ENCODE measurements at regions not wholly inside any gene's neighbourhood (a gene's known extent, or its start where the extent isn't known, plus 50 kb on each side); places are given as distances from the start of the nearest gene placed in this dataset.
"Not testable (repeated sequence)": the region's sequence is repeated elsewhere in the genome, so short reads cannot be mapped to it uniquely, and the experiment has no call there.

DNA sequence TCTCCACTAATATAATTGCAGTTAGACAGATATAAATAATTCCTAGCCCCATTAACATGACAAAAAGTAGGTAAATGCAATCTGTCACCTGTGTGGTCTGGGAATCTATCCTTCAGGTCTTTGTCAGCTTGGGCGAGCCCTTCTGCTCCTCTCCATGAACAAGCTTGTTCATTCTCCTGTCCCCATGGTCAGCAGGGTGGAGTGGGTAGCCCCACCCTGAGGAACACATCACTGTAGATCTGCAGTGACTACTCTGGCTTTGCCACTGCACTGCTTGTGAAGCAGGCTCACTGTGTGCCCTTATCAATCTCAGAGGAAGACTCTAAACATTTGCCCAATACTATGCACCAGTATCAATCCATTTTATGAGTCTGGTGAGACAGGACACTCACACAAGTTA, 279.0 kb downstream of the MATN1 start:
- Histone ChIP-seq H3K4me3 (ENCODE audit: low read length, poor library complexity, severe bottlenecking) (no peak overlapping the region), H3K4me1 (ENCODE audit: insufficient read depth, low read length, poor library complexity, severe bottlenecking) (no peaks in the 10 kb centered on the region), H2AFZ (ENCODE audit: low read length) (no peak overlapping the region), H3K9me3 (ENCODE audit: insufficient read depth, low read depth, low read length) (no peaks in the 10 kb centered on the region; the same call in 1 of the 2 replicates), H3K79me2 (ENCODE audit: insufficient read depth, low read length) (no peaks in the 10 kb centered on the region), H3K9ac (ENCODE audit: low read depth, low read length, poor library complexity, severe bottlenecking) (no peak overlapping the region), H3K27me3 (ENCODE audit: insufficient read depth, low read length, poor library complexity, severe bottlenecking) (no peaks in the 10 kb centered on the region), H3K4me2 (ENCODE audit: low read depth, low read length, poor library complexity, severe bottlenecking) (no peak overlapping the region), H3K9me2 (replicated peaks; ENCODE audit: low read depth, low read length) (no peaks in the 10 kb centered on the region), H3K36me3 (ENCODE audit: insufficient read depth, low read length) (no peaks in the 10 kb centered on the region), H4K20me1 (ENCODE audit: insufficient read depth, low read length, poor library complexity, severe bottlenecking) (no peaks in the 10 kb centered on the region), H3F3A (ENCODE audit: low read depth) (no peaks in the 10 kb centered on the region)
- TF ChIP-seq EZH2phosphoT487 (IDR thresholded peaks at IDR 0.05; ENCODE audit: borderline replicate concordance) (no peak), CTCF (conservative IDR thresholded peaks at IDR 0.05; ENCODE audit: low read length) (no peak)

DNA sequence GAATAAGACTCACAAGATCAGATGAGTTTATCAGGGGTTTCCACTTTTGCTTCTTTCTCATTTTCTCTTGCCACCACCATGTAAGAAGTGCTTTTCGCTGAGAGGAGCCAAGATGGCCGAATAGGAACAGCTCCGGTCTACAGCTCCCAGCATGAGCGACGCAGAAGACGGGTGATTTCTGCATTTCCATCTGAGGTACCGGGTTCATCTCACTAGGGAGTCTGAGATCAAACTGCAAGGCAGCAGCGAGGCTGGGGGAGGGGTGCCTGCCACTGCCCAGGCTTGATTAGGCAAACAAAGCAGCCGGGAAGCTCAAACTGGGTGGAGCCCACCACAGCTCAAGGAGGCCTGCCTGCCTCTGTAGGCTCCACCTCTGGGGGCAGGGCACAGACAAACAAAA, 285.1 kb downstream of the MATN1 start:
- not testable (repeated sequence) for H3K36me3 ChIP-seq (ENCODE audit: insufficient read depth, low read length); H4K20me1 ChIP-seq (ENCODE audit: insufficient read depth, low read length, poor library complexity, severe bottlenecking); H3K4me1 ChIP-seq (ENCODE audit: insufficient read depth, low read length, poor library complexity, severe bottlenecking); H3K4me3 ChIP-seq (ENCODE audit: low read length, poor library complexity, severe bottlenecking); H3K27me3 ChIP-seq (ENCODE audit: insufficient read depth, low read length, poor library complexity, severe bottlenecking); H3K9ac ChIP-seq (ENCODE audit: low read depth, low read length, poor library complexity, severe bottlenecking); H3K9me2 ChIP-seq (replicated peaks; ENCODE audit: low read depth, low read length); H3F3A ChIP-seq (ENCODE audit: low read depth); H3K4me2 ChIP-seq (ENCODE audit: low read depth, low read length, poor library complexity, severe bottlenecking); H3K79me2 ChIP-seq (ENCODE audit: insufficient read depth, low read length); H3K9me3 ChIP-seq (ENCODE audit: insufficient read depth, low read depth, low read length); H2AFZ ChIP-seq (ENCODE audit: low read length)

DNA sequence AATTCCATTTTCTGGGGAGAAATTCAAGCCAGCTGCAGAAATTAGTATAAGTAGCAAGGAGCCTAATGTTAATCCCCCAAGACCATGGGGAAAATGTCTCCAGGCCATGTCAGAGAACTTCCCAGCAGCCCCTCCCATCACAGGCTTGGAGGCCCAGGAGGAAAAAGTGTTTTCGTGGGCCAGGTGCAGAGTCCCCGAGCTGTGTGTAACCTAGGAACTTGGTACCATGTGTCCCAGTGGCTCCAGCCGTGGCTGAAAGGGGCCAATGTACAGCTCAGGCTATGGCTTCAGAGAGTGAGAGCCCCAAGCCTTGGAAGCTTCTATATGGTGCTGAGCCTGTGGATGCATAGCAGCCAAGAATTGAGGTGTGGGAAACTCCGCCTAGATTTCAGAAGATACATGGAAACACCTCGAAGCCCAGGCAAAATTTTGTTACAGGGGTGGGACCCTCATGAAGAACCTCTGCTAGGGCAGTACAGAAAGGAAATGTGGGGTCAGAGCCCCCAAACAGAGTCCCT, 286.3 kb downstream of the MATN1 start:
- Histone ChIP-seq H2AFZ (ENCODE audit: low read length) (no peak overlapping the region), H3K79me2 (ENCODE audit: insufficient read depth, low read length) (no peaks in the 10 kb centered on the region), H3K4me2 (ENCODE audit: low read depth, low read length, poor library complexity, severe bottlenecking) (no peak overlapping the region), H3K9ac (ENCODE audit: low read depth, low read length, poor library complexity, severe bottlenecking) (no peak overlapping the region), H3F3A (ENCODE audit: low read depth) (no peaks in the 10 kb centered on the region), H3K4me1 (ENCODE audit: insufficient read depth, low read length, poor library complexity, severe bottlenecking) (no peaks in the 10 kb centered on the region), H3K9me3 (ENCODE audit: insufficient read depth, low read depth, low read length) (no peaks in the 10 kb centered on the region; the same call in 1 of the 2 replicates), H3K36me3 (ENCODE audit: insufficient read depth, low read length) (no peaks in the 10 kb centered on the region), H3K9me2 (replicated peaks; ENCODE audit: low read depth, low read length) (no peaks in the 10 kb centered on the region), H3K4me3 (ENCODE audit: low read length, poor library complexity, severe bottlenecking) (no peak overlapping the region), H3K27me3 (ENCODE audit: insufficient read depth, low read length, poor library complexity, severe bottlenecking) (no peaks in the 10 kb centered on the region), H4K20me1 (ENCODE audit: insufficient read depth, low read length, poor library complexity, severe bottlenecking) (no peaks in the 10 kb centered on the region)
- TF ChIP-seq EZH2phosphoT487 (IDR thresholded peaks at IDR 0.05; ENCODE audit: borderline replicate concordance) = no peak
- TF ChIP-seq CTCF (conservative IDR thresholded peaks at IDR 0.05; ENCODE audit: low read length) = no peak

GRCh38 chr1:30427545-30427944, 295.8 kb downstream of the MATN1 start:
- no peaks in the 10 kb centered on the region for H3K36me3 ChIP-seq (ENCODE audit: insufficient read depth, low read length)
- no peaks in the 10 kb centered on the region for H3K27me3 ChIP-seq (ENCODE audit: insufficient read depth, low read length, poor library complexity, severe bottlenecking)
- no peaks in the 10 kb centered on the region for H3K4me1 ChIP-seq (ENCODE audit: insufficient read depth, low read length, poor library complexity, severe bottlenecking)
- H3K79me2 ChIP-seq (ENCODE audit: insufficient read depth, low read length) = no peaks in the 10 kb centered on the region
- H3K9me2 ChIP-seq (replicated peaks; ENCODE audit: low read depth, low read length) = no peaks in the 10 kb centered on the region
- no peaks in the 10 kb centered on the region for H4K20me1 ChIP-seq (ENCODE audit: insufficient read depth, low read length, poor library complexity, severe bottlenecking)
- no peak overlapping the region for H3K4me2 ChIP-seq (ENCODE audit: low read depth, low read length, poor library complexity, severe bottlenecking)
- H3K4me3 ChIP-seq (ENCODE audit: low read length, poor library complexity, severe bottlenecking) = no peak overlapping the region
- peaks cover 4% of the 10 kb centered on the region; the same call in 1 of the 2 replicates for H3K9me3 ChIP-seq (ENCODE audit: insufficient read depth, low read depth, low read length)
- TF ChIP-seq EZH2phosphoT487 (IDR thresholded peaks at IDR 0.05; ENCODE audit: borderline replicate concordance) = no peak
- TF ChIP-seq CTCF (conservative IDR thresholded peaks at IDR 0.05; ENCODE audit: low read length) = no peak
- H3K9ac ChIP-seq (ENCODE audit: low read depth, low read length, poor library complexity, severe bottlenecking) = no peak overlapping the region
- no peak overlapping the region for H2AFZ ChIP-seq (ENCODE audit: low read length)
- H3F3A ChIP-seq (ENCODE audit: low read depth) = no peaks in the 10 kb centered on the region
